HG02885 (cell line): ENCODE measurements at regions not wholly inside any gene's neighbourhood (a gene's known extent, or its start where the extent isn't known, plus 50 kb on each side); places are given as distances from the start of the nearest gene placed in this dataset.
"Not testable (repeated sequence)": the region's sequence is repeated elsewhere in the genome, so short reads cannot be mapped to it uniquely, and the experiment has no call there.

Experiments used
- ATAC-seq: cut with Tn5 transposase; IDR thresholded peaks from one replicate; pipeline ENCODE4 v1.9.1; 2021; ENCODE audit warnings: mild to moderate bottlenecking; ENCODE audit not compliant: unreplicated experiment, poor library complexity

DNA sequence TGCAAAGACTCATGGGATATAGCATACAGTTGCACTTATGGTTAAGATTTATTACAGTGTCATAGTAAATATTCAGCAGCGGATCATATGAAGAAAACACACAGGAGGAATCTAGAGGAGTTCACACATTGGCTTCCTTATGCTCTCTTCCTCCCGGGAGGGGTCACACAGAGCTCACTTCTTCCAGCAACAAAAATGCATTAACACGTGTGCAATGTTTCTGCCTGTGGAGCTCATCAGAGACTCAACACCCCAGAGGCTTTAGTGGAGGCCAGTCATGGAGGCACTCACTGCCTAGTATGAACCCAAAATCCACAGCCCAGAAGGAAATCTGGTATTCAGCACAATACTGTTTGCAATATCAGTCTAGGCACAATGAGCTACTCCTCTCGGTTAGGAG lies 202.8 kb upstream of the PRSS1 start:
- ATAC-seq: no peak

DNA sequence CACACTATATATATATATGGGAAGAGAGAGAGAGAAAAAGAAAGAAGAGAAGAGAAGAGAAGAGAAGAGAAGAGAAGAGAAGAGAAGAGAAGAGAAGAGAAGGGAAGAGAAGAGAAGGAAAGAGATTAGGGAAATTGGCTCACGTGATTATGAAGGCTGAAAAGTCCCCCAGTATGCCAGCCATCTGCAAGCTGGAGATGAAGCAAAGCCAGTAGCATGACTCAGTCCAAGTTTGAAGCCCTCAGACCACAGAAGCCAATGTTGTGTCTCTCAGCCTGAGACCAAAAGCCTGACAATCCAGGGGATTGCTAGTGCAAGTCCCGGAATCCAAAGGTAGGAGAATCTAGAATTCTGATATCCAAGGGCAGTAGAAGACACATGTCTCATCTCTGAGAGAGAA lies 206.3 kb upstream of the PRSS1 start:
- no peak for ATAC-seq

- ATAC-seq: no peak
Measured at GRCh38 chr7:142542105-142542504, 207.2 kb upstream of the PRSS1 start.

- ATAC-seq: no peak
Measured at GRCh38 chr7:142540371-142540770, 208.9 kb upstream of the PRSS1 start.

- no peak for ATAC-seq
Measured at GRCh38 chr7:142539901-142540300, 209.4 kb upstream of the PRSS1 start.

GRCh38 chr7:142537760-142538159 lies 211.5 kb upstream of the PRSS1 start:
- no peak for ATAC-seq

DNA sequence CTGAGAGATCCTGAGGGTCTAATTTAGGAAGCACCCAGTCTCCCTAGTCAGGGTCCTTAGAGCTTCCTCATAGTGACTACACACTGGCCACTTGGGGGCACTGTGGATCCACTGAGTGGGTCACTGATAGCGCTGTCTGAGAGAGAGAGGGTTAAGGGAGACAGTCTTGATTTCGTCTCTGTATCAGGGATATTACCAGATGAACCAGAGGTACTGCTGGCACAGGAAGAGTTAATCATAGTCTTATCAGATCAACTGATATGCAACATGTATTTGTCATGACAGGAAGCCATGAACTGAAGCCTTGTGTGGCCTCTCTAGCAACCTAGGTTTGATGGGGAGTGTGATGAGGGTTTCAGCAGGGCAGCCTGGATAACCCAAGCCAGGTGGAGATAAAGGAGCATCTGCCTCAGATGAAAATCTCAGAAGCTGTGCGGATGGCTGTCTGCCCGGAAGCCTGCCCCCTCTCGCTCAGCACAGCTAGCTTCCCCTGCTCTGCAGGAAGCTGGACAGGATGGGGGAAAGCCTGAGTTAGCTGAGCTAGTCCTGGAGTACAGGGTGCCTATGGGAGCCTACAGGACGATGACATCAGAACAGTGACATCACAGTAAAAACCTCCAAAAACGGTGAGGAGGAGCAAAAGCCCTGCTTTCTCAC lies 214.0 kb upstream of the PRSS1 start:
- ATAC-seq: peak; percentile 98

DNA sequence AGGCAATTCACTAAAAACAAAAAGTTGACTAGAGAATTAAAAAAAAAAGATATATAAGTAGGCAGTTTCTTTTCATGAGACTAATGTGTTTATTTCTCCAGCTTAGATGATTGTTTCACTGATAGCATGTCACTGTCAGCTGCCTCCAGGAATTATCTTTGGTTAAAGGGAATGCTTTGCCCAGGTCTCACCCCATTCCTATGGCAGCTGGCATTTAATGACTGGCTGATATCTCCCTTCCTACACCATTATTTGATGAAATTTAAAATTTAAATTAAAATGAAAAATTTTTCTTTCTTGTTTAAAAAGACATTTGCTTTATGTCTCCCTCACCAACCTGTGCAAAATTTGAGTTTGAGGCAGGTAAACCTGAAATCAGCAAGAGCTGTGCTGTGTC lies 214.5 kb upstream of the PRSS1 start:
- ATAC-seq: no peak

- no peak for ATAC-seq
Measured at GRCh38 chr7:142533920-142534319, 215.4 kb upstream of the PRSS1 start.

GRCh38 chr7:142529591-142529990 lies 219.7 kb upstream of the PRSS1 start:
- ATAC-seq: no peak

- no peak for ATAC-seq
Measured at GRCh38 chr7:142528608-142529408, 220.5 kb upstream of the PRSS1 start.

DNA sequence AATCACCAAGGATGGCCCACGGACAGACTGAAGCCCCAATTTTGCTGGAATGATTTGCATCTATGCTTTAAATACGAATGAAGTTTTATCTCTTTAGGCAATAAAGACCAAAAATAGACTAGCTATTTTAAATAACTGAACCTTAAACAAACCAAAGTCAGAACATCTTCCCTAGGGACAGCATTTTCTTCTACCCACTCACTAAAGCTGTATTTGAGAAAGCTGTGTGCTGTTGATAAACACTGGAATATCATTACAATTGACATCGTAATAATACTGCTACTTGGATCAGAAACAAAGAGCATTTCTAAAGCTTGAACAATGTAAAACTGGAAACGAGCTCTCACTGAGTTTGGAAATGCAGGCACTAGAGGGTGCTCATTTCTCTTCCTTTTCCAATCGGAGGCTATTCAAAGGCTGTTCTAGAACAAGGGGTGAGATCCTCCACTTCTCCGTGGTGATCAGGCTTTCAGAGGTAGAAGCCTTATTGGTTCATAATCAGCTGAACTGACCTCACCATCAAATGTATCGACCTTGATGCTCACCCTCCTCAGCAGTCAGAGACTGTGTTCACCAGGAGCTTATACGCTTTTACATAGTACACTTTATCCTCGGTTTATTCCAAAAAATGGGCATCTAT lies 225.3 kb upstream of the PRSS1 start:
- no peak for ATAC-seq

- ATAC-seq: no peak
Measured at GRCh38 chr7:142522735-142523134, 226.5 kb upstream of the PRSS1 start.

DNA sequence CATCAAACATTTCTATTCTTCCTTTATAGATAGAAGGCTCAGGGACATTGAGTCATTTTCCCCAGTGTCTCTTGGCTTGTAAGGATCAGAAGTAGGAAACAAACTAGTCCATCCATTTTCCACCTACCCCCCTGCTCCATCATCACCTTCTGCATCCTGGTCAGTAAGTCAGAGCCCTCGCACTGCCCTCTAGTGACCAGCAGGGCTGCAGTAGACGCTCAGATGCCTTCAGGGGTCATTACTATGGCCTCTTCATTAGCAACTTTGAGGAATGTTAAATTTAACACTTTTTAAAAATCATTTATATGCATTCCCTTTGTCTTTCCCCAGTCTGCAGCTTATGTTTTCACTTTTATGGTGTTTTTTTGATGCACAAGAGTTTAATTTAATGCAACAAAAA lies 228.4 kb upstream of the PRSS1 start:
- not testable (repeated sequence) for ATAC-seq

DNA sequence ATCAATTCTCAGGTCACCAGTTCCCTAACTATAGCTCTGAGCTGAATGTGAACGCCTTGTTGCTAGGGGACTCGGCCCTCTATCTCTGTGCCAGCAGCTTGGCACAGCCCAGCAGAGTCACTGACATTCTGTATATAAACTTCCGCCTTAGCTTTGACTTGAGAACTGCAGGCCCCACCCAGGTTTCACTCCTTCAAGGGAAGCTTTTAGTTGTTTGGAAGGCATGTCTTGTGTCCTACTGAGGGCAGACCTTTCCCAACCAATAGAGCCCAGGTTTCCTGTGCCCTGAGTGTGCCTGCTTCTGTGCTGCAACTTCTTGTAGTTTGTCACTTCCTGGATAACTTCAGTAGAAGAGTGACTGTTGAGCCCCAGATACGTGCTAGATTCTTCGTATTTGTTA lies 228.8 kb upstream of the PRSS1 start:
- not testable (repeated sequence) for ATAC-seq

DNA sequence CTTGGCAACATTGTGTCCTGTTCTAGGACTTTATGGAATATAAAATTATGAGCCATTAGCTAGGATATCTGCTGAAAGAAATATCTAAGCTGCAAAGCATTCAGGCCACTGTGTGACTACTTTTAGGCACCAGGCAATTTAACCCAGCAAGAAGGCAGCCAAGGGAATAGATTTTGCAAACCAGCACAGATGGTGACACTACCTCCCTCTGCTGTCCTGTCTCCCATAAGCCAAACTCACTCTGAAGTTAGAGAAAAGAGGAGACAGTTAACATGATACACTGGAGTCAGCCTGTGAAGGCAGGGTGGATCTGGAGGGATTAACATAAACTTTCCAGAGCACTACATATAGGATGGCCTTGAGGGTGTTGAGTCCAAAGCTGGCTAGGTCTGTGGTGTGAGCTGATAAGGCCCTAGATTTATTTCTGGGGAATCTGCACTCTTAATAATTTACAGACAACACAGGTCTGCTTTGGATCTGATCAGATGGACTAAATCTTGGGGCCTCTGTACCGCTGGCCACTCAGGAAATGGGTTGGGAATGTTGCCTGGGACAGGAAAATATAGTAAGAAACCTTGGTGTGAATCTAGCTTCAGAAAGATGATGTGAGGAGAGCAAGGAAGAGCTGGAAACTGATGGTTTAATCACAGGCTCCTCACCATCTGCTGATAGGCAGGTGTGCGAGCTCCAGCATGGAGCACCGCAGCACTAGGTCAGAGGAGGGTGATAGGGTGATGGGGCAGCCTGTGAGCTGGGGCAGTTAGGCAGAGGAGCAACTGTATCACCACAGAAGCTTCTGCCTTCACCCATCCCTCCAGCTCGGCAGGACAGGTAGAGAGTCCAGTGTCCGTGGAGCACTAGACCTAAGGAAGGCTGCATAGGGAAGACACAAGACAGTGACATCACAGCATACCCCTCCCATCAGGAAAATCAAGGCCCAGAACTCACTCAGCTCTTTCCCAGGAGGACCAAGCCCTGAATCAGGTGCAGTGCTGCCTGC lies 229.9 kb upstream of the PRSS1 start:
- no peak for ATAC-seq

- ATAC-seq: peak; percentile 95
Measured at GRCh38 chr7:142516038-142516501, 233.2 kb upstream of the PRSS1 start.

DNA sequence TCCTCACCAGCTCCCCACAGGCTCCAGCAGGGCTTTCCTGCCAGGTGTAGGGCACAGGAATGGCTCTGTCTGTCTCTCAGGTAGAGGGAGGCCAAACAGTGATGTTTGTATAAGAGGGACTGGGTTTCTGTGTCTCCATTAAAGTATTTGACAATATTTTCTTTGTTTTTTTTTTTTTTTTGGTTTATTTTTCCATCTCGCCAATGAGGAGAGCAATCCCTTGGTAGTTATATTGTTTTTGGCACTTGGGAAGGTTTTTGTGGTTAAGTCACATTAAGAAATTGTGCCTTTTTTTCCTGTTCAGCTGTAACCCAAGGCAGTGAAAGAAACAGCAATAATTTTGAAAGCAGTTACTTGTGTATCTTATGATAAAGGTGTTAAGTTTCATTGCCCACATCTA lies 234.6 kb upstream of the PRSS1 start:
- not testable (repeated sequence) for ATAC-seq

- ATAC-seq: no peak
Measured at GRCh38 chr7:142513178-142513955, 235.9 kb upstream of the PRSS1 start.
